GM18505 (cell line): ENCODE measurements at regions not wholly inside any gene's neighbourhood (a gene's known extent, or its start where the extent isn't known, plus 50 kb on each side); places are given as distances from the start of the nearest gene placed in this dataset.

Experiments used
- ATAC-seq: cut with Tn5 transposase; IDR thresholded peaks from one replicate; pipeline ENCODE4 v1.9.1; 2021; ENCODE audit not compliant: unreplicated experiment
- POLR2A ChIP-seq: IDR thresholded peaks from 4 replicates; pipeline ENCODE4 v1.6.1; 2011; ENCODE audit warnings: borderline replicate concordance; ENCODE audit not compliant: insufficient read depth, insufficient read length; ENCODE audit errors: extremely low read depth

DNA sequence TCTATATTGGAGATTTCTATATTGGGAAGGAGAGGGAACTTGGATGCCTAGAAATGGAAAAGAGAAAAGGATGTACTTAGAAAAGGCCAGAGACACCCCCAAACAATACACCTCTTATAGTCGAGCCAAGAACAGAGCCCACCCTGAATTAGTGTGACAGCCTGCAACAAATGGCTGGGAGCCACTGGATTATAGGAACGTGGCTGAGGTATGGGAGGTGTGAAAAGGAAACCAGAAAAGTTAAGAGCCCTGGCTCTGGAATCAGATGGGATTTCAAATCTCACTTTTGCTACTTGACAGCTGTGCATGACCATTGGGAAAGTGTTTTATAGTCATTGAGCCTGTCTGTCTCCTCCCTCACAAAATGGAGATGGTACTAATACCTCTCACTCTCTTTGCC is 394.0 kb downstream of the ZNF521 start:
- no peak for TF ChIP-seq POLR2A
- ATAC-seq: no peak

DNA sequence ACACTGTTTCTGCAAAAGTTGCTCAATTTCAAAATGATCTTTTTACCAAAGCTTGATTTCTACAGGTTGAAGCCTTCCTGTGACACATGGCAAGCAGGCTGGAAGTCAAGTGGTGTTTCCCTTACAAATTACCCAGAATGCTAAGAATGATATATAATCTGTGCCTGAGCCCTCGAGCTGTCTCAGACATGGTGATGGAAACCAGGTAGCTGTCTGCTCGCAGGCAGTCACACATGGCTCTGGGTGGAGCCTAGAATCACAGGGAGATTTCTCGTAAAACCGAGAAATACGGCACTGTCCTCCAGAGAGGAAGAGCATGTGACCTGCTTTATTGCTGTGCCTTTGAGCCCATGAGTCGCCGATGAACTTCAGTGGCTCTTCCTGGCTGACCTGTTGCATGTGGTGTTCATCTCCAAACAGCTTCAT is 392.9 kb downstream of the ZNF521 start:
- no peak for ATAC-seq

DNA sequence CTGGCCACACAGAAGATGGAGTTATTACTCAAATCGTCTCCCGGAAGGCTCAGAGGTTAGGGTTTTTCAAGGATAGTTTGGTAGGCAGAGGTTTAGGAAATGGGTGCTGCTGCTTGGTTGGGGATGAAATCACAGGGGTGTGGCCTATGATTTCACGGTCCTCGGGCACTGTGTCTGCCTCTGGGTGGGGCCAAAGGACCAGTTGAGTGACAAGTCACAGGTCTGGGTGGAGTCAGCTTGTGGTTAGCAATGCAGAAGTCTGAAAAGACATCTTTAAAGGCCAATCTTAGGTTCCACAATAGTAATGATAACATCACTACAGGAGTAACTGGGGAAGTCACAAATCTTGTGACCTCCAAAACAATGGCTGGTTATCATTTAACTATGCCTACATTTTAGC is 387.8 kb downstream of the ZNF521 start:
- no peak for TF ChIP-seq POLR2A
- ATAC-seq: peak; percentile 97

More for the DNA sequence above, 392.9 kb downstream of the ZNF521 start:
- TF ChIP-seq POLR2A: no peak

DNA sequence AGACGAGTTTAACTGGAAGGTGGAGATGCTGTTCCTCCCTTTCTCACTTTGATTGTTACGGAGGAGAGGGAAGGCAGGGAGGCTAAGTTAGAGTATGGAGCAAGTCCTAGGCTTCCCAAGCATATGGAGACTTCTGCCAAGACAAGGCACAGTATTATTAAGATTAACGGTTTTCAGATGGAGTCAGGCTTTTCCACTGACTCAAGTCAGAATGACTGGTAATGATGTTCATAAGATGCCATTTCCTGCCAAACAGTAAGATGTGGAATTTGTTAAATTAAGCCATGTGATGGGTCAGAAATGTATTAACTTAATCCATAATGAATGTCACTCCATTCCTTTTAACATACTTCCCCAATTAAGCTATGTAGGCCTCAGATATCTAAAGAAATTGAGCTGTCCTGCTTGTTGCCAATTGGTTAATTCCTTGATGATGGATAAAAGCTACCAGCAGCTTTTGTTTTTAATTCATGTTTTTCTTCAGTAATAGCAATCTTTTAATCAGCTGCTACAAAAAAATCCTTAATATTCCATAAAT is 383.7 kb downstream of the ZNF521 start:
- TF ChIP-seq POLR2A: no peak
- ATAC-seq: no peak

DNA sequence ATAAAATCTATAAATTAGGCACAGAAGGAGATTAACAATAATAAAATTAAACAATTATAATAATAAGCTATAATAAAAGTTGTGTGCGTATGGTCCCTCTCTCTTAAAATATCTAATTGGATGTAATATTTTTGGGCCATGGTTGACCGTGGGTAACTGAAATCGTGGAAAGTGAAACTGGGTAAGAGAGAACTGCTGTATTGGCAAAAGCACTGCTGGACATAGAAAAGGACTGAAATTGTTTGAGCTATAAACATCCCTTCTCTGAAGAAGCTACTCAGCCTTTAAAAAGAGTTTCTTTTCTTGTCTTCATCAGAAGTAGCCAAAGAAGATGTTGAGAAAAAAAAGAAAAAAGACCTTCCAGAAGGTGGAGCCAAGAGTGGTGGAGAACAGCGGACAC is 379.4 kb downstream of the ZNF521 start:
- no peak for ATAC-seq
- TF ChIP-seq POLR2A: no peak

DNA sequence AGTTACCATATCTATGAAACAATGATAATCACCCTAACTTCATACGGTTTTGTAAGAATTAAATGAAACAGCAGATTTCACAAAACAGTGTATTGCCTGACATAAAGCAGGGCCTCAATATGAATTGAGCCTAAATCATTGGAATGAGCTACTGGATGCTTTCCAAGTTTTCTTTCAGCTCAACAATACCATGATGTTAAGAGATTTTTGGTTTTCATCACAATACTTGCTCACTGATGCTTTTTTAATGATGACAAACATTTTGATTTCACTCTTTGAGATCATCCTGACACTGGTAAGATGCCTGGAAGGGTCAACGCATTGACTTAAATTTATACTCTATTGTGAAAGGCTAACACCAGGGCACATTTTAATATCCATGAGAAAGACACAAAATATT is 377.5 kb downstream of the ZNF521 start:
- ATAC-seq: no peak
- no peak for TF ChIP-seq POLR2A

DNA sequence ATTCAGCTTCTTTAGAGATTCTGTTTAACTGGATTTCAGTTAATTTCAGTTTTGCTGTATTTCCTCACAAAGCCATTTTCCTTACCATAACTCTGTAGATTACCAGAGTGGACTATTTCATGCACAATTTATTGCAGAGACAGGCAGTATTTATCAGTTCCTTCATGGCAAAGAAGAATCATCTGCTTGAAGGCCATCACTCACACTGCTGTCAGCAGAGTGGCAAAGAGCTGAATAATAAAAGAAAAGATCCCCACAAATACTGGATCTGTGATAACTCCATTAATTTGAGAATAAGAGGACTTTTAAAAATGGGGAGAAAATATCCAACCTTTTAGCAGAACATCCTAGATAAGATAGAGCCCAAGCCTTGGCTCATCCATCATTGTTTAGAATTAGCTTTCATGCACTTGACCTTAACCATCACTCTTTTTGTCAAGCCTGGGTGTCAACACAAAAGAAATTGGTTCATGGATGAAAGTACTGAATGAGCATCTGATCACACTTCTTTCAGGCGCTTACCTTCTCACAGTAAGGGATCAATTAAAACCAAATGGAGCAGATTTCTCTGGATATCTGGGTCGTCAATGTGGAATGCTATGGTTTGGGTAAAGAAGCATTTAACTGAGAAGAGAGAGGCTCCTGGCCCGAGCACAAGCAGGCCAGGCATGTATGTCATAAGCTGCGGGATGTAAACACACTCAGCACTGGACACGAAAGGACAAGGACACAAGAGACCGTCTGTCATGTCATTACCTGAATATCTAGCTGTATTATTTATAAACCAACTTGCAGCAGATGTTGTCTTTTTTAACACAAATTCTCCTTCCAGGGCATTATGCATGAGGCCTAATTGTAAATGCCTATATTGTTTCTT is 376.2 kb downstream of the ZNF521 start:
- TF ChIP-seq POLR2A: no peak
- ATAC-seq: no peak

DNA sequence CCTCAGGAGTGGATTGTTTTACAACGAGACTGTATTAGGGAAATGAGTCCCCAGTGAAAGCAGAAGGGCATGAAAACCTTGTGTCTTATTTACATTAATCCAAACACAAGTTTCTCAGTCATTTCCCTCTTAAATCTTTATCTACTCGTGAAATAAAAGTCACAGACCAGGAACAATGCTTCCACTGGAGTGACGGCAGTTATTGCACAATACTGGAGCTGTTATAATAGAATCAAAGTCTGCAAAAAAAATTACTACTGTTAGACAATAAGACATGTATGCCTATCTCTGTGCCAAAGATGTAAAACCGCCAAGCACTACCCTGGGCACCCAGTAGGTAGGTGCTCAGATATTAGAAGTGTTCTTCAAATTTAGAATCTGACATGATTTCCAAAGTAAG is 375.5 kb downstream of the ZNF521 start:
- TF ChIP-seq POLR2A: no peak
- ATAC-seq: no peak

DNA sequence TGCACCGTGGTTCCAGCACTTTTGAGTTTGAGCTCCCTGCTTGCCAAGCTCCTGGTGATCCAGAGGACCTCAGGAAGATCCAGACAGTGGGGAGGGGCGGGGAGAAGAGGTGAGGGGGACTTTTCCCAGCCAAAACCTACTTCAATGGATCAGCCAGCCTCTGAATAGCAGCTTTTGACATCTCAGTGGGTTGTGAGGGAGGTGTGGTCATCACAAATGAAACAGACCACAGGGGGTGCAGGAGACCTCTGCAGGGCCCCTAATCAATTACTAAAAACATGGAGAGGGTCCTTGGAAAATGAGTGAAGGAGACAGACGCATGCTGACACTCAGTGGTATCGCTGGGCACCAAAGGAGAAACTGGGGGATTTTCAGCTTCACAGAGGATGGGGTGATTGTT is 372.7 kb downstream of the ZNF521 start:
- TF ChIP-seq POLR2A: no peak
- no peak for ATAC-seq

DNA sequence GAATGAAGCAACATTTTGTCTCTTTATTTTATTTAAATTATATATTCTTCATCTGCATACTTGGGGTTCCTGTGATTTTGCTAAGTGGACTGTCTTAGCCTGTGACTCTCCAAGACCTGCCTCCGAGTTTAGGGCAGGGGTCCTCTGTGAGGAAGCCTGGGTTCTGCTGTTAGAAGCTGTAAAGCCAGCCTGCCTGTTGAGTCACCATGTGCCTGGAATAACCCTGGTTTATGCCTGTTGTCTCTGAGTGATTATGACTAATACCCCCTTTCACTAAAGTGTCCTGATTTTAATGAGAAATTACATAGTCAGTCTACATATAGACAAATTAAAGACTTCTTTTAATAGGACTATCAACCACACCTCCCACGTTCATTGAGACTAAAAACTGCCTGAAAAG is 369.1 kb downstream of the ZNF521 start:
- TF ChIP-seq POLR2A: no peak
- ATAC-seq: no peak

DNA sequence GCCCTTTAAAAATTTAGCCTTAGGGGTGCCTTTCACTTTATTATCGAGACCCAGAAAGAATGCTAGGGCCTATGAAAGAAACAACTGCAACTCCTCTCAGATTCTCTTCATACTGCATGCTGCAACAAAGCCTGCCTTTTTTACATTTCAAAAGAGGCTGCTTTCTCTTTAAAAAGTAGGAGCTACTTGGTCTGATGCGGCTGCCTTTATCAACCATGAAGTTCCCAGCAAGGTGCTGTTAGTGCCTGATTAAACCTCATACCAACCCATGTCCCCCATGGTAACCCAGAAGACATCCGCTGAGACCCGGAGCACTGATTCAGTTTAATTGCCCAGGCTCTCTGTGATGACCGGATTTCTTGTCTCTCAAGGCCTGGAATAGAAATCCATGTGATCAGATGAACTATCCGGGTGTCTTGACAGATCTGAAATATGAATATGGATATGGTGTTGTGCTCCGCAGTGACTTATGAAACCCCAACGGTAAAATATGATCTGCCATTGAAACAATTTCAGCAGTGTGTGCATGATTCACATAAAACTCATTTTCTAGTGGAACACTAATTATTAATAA is 368.3 kb downstream of the ZNF521 start:
- no peak for TF ChIP-seq POLR2A
- ATAC-seq: no peak

DNA sequence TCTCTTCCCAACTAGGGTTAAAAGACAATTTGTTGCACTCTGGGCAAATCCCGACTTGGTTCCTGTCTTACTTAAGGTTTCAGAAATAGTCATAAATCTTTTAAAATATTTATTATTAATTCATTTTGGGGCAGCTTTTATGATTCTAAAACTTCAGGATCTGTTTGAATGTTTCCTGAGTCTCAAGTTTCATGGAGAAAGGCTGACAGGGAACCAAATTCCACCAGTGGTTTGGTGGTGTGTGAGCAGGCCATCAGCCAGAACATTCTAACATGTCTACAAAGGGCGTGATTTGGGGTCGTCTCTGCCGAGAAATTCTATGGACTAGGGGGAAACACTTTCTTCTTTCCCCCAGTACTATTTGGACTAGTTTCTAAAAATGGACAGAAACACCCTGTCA is 366.4 kb downstream of the ZNF521 start:
- ATAC-seq: no peak
- TF ChIP-seq POLR2A: no peak

DNA sequence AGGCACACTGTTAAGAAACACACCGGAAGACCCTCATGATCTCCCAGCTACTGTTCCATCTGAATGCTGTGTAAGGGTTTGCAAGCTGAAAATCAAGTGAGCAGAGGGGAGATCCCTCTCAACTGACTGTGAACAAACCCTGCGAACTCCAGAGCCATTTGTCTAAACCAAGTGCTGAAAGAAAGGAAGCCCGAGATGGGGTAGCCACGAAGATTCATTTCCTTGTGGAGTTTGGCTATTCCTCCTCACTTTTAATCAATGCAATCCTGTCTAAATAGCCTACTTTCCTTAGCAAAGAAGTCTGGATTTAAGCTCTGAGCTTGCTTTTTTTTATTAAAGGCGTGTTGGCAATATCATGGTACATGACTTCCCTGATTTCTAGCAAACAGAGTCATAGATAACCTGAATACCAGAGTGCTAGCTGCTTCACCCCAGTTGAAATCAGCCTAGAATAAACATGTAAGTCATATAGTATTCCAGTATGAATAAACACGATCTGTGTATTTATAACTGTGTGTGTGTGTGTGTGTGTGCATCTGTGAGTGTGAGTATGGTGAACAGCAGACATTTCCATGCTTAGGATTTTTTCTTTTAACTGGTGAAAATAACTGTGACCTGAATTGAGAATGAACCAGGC is 365.2 kb downstream of the ZNF521 start:
- no peak for ATAC-seq
- TF ChIP-seq POLR2A: no peak
